ENCODE measurements at regions not wholly inside any gene's neighbourhood (a gene's known extent, or its start where the extent isn't known, plus 50 kb on each side); places are given as distances from the start of the nearest gene placed in this dataset.

DNA sequence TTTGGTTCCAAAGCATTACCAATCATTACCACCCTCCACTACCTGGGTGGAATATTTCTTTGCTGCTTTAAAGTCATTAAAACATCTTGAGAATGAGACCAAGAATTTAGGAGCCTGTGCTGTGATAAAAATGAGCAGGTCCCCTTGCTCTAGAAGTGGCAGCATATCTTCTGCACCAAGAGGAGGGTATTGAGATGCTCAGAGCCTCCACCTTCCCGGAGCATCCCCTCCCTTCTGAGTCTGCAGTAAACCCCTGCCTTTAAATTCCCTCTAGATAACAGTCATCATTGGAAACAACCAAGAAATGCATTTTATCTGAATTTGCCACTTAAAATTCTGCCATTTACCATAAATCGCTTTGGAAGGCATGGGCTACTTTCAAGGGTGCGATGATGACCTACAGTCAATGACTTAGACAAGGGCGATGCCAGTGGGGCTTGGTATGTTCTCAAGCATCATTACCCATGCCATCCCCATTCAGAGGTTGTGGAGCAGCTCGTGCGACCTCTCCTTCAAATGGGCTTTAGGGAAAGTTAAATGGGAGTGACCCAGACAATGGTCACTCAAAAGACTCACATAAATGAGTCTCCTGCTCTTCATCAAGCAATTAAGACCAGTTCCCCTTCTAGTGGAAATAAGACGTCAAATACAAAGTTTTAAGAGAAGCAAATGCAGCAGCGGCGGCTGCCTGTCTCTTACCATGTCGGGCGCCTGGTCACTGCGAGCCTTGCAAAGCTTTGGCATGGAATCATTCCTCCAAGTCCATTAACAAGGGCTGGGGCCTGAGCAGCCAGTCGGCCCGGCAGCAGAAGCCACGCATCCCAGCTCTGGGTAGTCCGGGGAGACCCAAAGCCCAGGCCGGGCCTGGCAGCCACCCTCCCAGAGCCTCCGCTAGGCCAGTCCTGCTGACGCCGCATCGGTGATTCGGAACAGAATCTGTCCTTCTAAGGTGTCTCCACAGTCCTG is 334.5 kb downstream of the TMEM121 start:
- WGBS = 83% methylated on average over 21 of the region's 22 CpGs

DNA sequence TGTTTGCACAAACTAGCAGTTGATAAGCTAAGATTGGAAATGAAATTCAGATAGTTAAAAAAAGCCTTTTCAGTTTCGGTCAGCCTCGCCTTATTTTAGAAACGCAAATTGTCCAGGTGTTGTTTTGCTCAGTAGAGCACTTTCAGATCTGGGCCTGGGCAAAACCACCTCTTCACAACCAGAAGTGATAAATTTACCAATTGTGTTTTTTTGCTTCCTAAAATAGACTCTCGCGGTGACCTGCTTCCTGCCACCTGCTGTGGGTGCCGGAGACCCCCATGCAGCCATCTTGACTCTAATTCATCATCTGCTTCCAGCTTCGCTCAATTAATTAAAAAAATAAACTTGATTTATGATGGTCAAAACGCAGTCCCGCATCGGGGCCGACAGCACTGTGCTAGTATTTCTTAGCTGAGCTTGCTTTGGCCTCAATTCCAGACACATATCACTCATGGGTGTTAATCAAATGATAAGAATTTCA is 335.6 kb downstream of the TMEM121 start:
- H3K9me3 ChIP-seq = peaks cover 7% of the 10 kb centered on the region
- 69% methylated on average over 11 of the region's 11 CpGs for WGBS
- DNase-seq (ENCODE audit: low spot score in 2 of 2) = peak in 1 of 2 donors; percentile 48
- H3K36me3 ChIP-seq = no peaks in the 10 kb centered on the region
- TF ChIP-seq EP300 (IDR thresholded peaks at IDR 0.05) = no peak
- no peak for TF ChIP-seq POLR2A (IDR thresholded peaks at IDR 0.05)
- TF ChIP-seq POLR2AphosphoS5 (IDR thresholded peaks at IDR 0.05) = no peak
- TF ChIP-seq, protein P1, sequence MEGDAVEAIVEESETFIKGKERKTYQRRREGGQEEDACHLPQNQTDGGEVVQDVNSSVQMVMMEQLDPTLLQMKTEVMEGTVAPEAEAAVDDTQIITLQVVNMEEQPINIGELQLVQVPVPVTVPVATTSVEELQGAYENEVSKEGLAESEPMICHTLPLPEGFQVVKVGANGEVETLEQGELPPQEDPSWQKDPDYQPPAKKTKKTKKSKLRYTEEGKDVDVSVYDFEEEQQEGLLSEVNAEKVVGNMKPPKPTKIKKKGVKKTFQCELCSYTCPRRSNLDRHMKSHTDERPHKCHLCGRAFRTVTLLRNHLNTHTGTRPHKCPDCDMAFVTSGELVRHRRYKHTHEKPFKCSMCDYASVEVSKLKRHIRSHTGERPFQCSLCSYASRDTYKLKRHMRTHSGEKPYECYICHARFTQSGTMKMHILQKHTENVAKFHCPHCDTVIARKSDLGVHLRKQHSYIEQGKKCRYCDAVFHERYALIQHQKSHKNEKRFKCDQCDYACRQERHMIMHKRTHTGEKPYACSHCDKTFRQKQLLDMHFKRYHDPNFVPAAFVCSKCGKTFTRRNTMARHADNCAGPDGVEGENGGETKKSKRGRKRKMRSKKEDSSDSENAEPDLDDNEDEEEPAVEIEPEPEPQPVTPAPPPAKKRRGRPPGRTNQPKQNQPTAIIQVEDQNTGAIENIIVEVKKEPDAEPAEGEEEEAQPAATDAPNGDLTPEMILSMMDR (IDR thresholded peaks at IDR 0.05) = no peak
- peaks cover 2% of the 10 kb centered on the region for H3K27me3 ChIP-seq
- H3K4me1 ChIP-seq = no peaks in the 10 kb centered on the region
- no peak overlapping the region for H3K27ac ChIP-seq
- no peak overlapping the region for H3K4me3 ChIP-seq

More for the DNA sequence above, 334.5 kb downstream of the TMEM121 start:
- DNase-seq (ENCODE audit: low spot score in 2 of 2) = peak; percentile 42 to 57
- Histone ChIP-seq H3K9me3 (peaks cover 7% of the 10 kb centered on the region), H3K4me1 (no peaks in the 10 kb centered on the region), H3K27ac (no peak overlapping the region), H3K4me3 (no peak overlapping the region), H3K27me3 (peaks cover 2% of the 10 kb centered on the region), H3K36me3 (no peaks in the 10 kb centered on the region)
- TF ChIP-seq, protein P1 (IDR thresholded peaks at IDR 0.05) = no peak
- TF ChIP-seq POLR2A (IDR thresholded peaks at IDR 0.05) (no peak), EP300 (IDR thresholded peaks at IDR 0.05) (no peak), POLR2AphosphoS5 (IDR thresholded peaks at IDR 0.05) (no peak)

DNA sequence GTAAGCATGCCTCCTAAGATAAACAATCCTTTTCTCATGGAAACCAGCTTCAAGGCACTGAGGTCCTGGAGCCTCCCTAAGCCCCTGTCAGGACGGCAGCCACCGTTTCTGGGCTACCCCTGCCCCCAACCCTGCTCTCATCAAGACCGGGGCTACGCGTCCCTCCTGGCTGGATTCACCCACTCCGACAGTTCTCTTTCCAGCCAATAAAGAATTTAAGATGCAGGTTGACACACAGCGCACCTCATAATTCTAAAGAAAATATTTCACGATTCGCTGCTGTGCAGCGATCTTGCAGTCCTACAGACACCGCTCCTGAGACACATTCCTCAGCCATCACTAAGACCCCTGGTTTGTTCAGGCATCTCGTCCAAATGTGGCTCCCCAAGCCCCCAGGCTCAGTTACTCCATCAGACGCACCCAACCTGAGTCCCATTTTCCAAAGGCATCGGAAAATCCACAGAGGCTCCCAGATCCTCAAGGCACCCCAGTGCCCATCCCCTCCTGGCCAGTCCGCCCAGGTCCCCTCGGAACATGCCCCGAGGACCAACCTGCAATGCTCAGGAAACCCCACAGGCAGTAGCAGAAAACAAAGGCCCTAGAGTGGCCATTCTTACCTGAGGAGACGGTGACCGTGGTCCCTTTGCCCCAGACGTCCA is 336.3 kb downstream of the TMEM121 start:
- H3K9me3 ChIP-seq = peaks cover 7% of the 10 kb centered on the region
- DNase-seq (ENCODE audit: low spot score in 2 of 2) = peak in 1 of 2 donors; percentile 53
- H3K4me3 ChIP-seq = no peak overlapping the region
- TF ChIP-seq, protein P1 (IDR thresholded peaks at IDR 0.05) = no peak
- TF ChIP-seq EP300 (IDR thresholded peaks at IDR 0.05) = no peak
- TF ChIP-seq POLR2A (IDR thresholded peaks at IDR 0.05) = no peak
- no peak for TF ChIP-seq POLR2AphosphoS5 (IDR thresholded peaks at IDR 0.05)
- H3K27ac ChIP-seq = no peak overlapping the region
- peaks cover 2% of the 10 kb centered on the region for H3K27me3 ChIP-seq
- H3K36me3 ChIP-seq = no peaks in the 10 kb centered on the region
- H3K4me1 ChIP-seq = no peaks in the 10 kb centered on the region
- 79% methylated on average over 20 of the region's 20 CpGs for WGBS

DNA sequence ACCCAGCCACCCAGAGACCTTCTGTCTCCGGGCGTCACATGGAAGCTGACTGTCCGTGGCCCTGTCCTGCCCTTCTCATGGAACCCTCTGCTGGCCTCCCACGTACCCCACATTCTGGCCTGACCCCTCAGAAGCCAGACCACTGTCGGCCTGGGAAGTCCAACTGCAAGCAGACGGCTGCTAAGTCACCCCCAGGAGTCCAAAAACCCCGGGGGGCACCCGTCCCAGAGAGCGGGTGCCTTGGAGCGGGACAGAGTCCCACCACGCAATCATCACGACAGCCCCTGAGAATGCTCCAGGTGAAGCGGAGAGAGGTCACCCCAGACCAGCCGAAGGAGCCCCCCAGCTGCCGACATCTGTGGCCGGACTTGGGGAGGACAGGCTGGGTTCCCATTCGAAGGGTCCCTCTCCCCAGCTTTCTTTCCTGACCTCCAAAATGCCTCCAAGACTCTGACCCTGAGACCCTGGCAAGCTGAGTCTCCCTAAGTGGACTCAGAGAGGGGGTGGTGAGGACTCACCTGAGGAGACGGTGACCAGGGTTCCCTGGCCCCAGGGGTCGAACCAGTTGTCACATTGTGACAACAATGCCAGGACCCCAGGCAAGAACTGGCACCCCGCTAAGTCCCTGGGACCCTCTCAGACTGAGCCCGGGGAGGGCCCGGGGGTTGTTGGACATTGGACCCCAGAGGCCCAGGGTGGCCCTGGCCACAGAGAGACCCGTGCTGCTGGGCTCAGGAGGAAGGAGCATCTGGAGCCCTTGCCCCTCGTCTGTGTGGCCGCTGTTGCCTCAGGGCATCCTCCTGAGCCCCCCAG is 337.1 kb downstream of the TMEM121 start:
- DNase-seq (ENCODE audit: low spot score in 2 of 2) = peak in 1 of 2 donors; percentile 66
- Histone ChIP-seq H3K27ac (no peak overlapping the region), H3K4me1 (no peaks in the 10 kb centered on the region), H3K27me3 (peaks cover 2% of the 10 kb centered on the region), H3K9me3 (peaks cover 7% of the 10 kb centered on the region), H3K36me3 (no peaks in the 10 kb centered on the region), H3K4me3 (no peak overlapping the region)
- 82% methylated on average over 6 of the region's 25 CpGs for WGBS
- no peak for TF ChIP-seq POLR2A (IDR thresholded peaks at IDR 0.05)
- TF ChIP-seq, protein P1 (IDR thresholded peaks at IDR 0.05) = no peak
- no peak for TF ChIP-seq EP300 (IDR thresholded peaks at IDR 0.05)
- TF ChIP-seq POLR2AphosphoS5 (IDR thresholded peaks at IDR 0.05) = no peak
